Activated CD4-positive, alpha-beta memory T cell treated with anti-CD3 and anti-CD28 coated beads, Interleukin-2, amount 10 ng/mL, durations not matched to agents 7 days and 5 days (primary cell): ENCODE measurements at regions not wholly inside any gene's neighbourhood (a gene's known extent, or its start where the extent isn't known, plus 50 kb on each side); places are given as distances from the start of the nearest gene placed in this dataset.

ENCODE experiments used
- CTCF ChIA-PET: fragments of 350-600 bp; sonication (Branson Sonifier 250); formaldehyde crosslinking; loops from one replicate; lab custom pipeline; 2021; ENCODE audit warnings: antibody characterized with exemption, inconsistent platforms; lab: Charles Lee
- POLR2A ChIA-PET: fragments of 350-600 bp; sonication (Branson Sonifier 250); formaldehyde crosslinking; loops from one replicate; lab custom pipeline; 2021; ENCODE audit warnings: antibody characterized with exemption; lab: Charles Lee
- DNase-seq: peaks from one replicate; pipeline ENCODE4 v3.0.0-alpha.2; 2020
- H3K27ac Mint-ChIP-seq: one replicate; pipeline ENCODE4 v1.8.0; 2021; ENCODE audit warnings: mild to moderate bottlenecking, mixed read lengths
- H3K27me3 Mint-ChIP-seq: one replicate; pipeline ENCODE4 v1.8.0; 2021; ENCODE audit warnings: mixed read lengths
- H3K36me3 Mint-ChIP-seq: one replicate; pipeline ENCODE4 v1.8.0; 2021; ENCODE audit warnings: low read depth, mixed read lengths
- H3K4me1 Mint-ChIP-seq: one replicate; pipeline ENCODE4 v1.8.0; 2021; ENCODE audit warnings: mixed read lengths
- H3K4me3 Mint-ChIP-seq: one replicate; pipeline ENCODE4 v1.8.0; 2021; ENCODE audit warnings: mild to moderate bottlenecking, mixed read lengths
- H3K9me3 Mint-ChIP-seq: one replicate; pipeline ENCODE4 v1.8.0; 2021; ENCODE audit warnings: mixed read lengths

DNA sequence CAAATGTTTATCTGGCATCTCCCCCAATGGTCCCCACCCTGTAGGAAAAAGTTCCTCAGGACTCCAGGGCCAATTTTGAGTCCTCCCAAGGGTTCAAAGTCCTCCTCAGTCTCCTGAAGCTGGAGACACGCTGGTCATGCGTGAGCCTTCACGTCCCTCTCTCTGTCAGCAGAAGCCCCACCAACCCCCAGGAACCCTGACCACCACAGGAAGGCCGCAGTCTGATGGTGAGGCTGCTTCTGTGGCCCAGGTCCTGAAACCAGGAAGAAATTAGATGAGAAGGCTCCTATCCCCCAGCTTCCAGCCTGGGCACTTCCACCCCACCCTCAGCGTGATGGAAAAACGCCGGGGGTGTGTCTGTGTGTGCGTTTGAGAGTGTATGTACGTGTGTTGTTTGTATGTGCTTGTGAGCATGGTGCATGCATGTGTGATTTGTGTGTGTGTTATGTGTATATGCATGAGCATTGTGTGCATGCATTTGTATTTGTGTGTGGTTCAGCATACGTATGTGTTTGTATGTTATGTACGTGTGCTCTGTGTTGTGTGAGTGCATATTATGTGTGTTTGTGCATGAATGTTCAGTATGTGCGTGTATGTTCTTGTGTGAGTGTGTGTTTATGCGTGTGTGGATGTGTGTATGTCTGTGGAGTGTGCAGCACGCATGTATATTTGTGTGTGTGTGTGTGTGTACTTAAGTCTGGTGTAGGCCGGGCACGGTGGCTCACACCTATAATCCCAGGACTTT is 92.5 kb downstream of the SIK1 start:
- H3K27ac Mint-ChIP-seq: no peak overlapping the region
- DNase-seq: no peak
- ChIA-PET POLR2A (no interaction called here), CTCF (no interaction called here)
- no peak overlapping the region for H3K4me3 Mint-ChIP-seq
- peaks cover 5% of the 10 kb centered on the region for H3K4me1 Mint-ChIP-seq
- H3K36me3 Mint-ChIP-seq: peaks cover 12% of the 10 kb centered on the region
- peaks cover 6% of the 10 kb centered on the region for H3K27me3 Mint-ChIP-seq
- H3K9me3 Mint-ChIP-seq: peaks cover 16% of the 10 kb centered on the region

DNA sequence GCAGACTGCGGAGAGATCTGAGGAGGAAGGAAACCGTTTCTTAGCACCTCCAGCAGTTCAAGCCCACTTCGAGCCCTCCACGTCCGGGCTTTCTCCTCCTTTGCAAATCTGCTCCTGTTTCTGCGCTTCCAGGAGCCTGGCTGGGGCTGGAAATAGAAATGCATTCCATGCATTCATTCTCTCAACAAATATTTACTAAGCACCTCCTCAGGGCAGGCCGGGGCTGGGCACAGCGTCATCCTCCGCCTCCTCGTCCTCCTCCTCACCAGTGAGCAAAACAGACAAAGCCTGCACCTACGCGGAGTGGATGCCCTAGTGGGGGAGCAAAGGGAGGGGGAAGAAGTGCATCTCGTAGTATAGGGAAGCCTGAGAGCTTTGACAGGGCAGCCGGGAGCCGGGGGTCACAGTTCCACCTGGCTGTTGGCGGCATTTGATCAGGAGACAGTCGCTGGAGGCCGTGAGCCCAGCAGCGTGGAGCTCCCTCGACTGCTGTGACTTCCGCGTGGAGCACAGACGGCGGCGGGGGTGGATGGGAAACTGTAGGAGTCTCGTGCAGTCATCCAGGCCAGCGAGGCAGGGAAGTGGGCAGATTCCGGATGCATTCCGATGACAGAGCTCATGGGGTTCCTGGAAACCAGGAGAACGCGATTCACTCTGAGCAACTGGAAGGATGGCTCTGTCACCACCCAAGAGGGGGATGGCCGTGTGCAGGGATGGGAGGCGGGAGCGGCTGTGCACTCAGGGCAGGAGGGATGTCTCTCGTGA is 93.5 kb downstream of the SIK1 start:
- Mint-ChIP-seq H3K36me3 (peaks cover 12% of the 10 kb centered on the region), H3K27ac (no peak overlapping the region)

DNA sequence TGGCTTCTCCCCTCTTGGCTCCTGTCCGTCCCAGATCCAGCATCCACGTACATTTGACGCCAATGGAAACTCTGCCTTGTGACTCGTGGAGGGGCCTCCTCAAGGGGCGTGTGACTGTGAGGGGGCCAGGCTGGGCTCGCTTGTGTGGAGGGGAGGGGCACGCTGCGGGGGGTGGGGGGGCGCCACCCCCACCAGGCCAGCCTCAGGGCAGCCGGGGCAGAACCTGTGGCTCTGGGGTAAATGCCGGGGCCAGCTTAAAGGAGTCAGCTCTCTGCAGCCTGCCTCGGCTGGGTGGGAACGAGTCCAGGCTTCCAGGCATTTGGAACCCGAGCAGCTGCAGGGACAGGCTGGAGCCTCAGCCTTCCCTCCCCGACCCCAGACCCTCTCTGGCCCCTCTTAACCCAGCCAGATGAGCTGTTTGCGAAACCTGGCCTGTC is 94.1 kb downstream of the SIK1 start:
- ChIA-PET CTCF (no interaction called here), POLR2A (no interaction called here)
- peaks cover 1% of the 10 kb centered on the region for H3K4me1 Mint-ChIP-seq
- DNase-seq: no peak
- H3K4me3 Mint-ChIP-seq: no peak overlapping the region
- H3K9me3 Mint-ChIP-seq: peaks cover 15% of the 10 kb centered on the region
- peaks cover 6% of the 10 kb centered on the region for H3K27me3 Mint-ChIP-seq
- H3K36me3 Mint-ChIP-seq: peaks cover 10% of the 10 kb centered on the region
- H3K27ac Mint-ChIP-seq: no peak overlapping the region

More for the DNA sequence above, 93.5 kb downstream of the SIK1 start:
- peaks cover 6% of the 10 kb centered on the region for H3K27me3 Mint-ChIP-seq
- peaks cover 3% of the 10 kb centered on the region for H3K4me1 Mint-ChIP-seq
- peaks cover 16% of the 10 kb centered on the region for H3K9me3 Mint-ChIP-seq
- no peak overlapping the region for H3K4me3 Mint-ChIP-seq
- POLR2A ChIA-PET: no interaction called here
- no peak for DNase-seq
- CTCF ChIA-PET: no interaction called here

DNA sequence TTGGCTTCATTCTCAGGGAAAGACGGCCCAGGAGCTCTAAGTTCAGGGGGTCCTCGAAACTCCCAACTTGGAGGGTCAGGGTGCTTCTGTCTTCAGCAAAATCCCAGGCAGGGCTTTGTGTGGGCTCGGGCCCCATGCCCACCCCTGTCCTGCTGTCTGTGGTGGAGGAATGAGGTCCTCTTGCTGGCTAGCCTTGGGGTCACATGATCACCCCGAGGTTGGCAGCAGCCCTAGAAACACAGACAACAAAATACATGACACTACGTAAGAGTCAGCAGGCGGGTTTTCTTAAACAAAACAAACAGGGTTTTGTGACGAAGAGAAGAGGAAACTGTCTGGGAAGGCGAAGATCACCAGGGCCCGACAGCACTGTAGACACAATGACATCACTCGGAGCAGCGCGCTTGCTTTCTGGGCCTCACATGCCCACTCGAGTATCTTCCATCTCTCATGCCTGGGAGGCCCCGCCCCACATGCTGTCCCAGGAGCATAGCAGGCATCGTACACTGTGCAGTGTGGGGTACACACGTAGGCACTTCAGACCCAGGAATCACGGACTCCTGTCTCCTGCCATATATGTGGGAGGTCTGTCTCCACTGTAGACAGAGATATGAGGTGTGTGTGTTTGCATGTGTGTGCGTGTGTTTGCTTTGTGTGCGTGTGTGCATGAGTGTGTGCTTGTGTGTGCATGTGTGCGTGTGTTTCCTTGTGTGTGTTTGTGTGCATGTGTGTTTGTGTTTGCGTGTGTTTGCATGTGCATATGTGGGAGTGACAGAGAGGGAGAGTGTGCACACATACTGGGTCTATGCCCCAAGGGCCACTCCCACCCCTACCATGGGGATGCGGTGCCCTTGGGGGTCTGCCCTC is 94.7 kb downstream of the SIK1 start:
- Mint-ChIP-seq H3K4me3 (no peak overlapping the region), H3K27me3 (peaks cover 6% of the 10 kb centered on the region), H3K4me1 (no peaks in the 10 kb centered on the region), H3K9me3 (peaks cover 10% of the 10 kb centered on the region), H3K36me3 (peaks cover 7% of the 10 kb centered on the region), H3K27ac (no peak overlapping the region)
- ChIA-PET POLR2A (no interaction called here), CTCF (no interaction called here)
- no peak for DNase-seq

DNA sequence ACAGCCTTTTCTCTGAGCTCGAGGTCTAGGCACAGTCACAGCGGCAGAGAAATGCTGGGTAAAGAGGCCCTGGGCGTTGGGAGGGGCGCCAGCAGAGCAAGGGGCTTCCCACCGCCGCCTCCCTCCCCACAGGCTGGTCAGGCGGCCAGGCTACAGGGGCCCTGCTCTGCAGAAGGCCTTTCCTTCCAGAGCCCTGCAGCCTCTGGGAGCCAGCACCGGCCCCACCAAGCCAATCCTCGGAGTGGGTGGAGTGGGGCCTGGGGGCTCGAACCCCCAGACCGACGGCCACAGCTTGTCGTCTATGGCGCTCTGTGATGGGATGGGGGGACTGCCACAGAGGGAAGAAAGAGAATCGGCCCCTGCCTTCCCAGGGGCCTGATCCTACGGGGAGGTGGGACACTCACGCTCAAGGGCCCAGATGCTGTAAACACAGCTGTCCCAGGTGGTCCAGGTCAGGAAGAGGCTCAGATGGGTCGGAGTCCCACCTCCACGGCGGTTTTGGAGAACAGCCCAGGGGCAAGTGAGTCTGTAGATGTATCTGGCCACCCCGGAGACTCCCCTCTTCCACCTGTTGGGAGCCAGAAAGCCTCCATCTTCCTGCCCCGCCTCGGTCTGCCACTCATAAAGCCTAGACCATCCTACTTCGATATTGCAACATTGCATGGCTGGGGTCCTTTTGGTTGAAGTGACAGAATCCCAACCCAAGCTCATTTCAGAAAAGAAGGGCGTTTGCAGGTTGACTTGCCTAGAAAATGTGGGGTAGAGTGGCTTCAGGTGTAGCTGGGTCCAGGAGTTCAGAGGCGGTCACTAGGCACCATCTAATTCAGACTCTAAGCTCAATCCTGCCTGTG is 95.6 kb downstream of the SIK1 start:
- ChIA-PET POLR2A (no interaction called here), CTCF (no interaction called here)
- no peak overlapping the region for H3K4me3 Mint-ChIP-seq
- H3K4me1 Mint-ChIP-seq: peaks cover 1% of the 10 kb centered on the region
- peaks cover 7% of the 10 kb centered on the region for H3K9me3 Mint-ChIP-seq
- H3K27me3 Mint-ChIP-seq: peaks cover 9% of the 10 kb centered on the region
- H3K36me3 Mint-ChIP-seq: peaks cover 3% of the 10 kb centered on the region
- no peak overlapping the region for H3K27ac Mint-ChIP-seq
- DNase-seq: no peak

DNA sequence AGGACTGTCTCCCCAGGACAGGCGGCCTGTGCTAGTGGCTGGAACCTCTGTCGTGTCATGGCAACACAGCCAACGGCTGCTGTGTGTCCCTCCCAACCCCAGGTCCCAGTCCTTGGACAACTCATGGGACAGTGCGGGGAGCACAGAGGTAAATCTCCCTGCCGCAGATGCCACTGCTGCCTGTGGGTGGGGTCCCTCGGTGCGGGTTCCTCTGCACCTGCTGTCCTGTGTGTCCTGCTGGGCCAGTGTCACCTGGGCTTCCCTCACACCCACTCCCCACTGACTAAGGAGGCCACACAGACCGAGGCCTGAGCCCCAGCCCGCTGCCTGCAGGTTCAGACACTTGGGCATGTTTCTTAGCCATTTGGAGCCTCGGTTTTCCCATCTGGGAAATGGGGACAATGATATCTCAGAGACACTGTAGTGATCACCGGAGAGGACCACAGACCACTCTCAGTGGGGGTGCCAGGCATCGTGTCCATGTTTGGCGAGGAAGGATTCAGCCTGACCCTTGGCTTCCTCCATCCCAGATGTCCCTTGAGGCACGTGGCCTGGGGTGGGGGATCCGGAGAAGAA is 96.5 kb downstream of the SIK1 start:
- H3K4me3 Mint-ChIP-seq: no peak overlapping the region
- peaks cover 5% of the 10 kb centered on the region for H3K4me1 Mint-ChIP-seq
- CTCF ChIA-PET: no interaction called here
- no peak for DNase-seq
- POLR2A ChIA-PET: no interaction called here
- H3K9me3 Mint-ChIP-seq: peaks cover 4% of the 10 kb centered on the region
- peaks cover 3% of the 10 kb centered on the region for H3K36me3 Mint-ChIP-seq
- H3K27me3 Mint-ChIP-seq: peaks cover 9% of the 10 kb centered on the region
- H3K27ac Mint-ChIP-seq: no peak overlapping the region

DNA sequence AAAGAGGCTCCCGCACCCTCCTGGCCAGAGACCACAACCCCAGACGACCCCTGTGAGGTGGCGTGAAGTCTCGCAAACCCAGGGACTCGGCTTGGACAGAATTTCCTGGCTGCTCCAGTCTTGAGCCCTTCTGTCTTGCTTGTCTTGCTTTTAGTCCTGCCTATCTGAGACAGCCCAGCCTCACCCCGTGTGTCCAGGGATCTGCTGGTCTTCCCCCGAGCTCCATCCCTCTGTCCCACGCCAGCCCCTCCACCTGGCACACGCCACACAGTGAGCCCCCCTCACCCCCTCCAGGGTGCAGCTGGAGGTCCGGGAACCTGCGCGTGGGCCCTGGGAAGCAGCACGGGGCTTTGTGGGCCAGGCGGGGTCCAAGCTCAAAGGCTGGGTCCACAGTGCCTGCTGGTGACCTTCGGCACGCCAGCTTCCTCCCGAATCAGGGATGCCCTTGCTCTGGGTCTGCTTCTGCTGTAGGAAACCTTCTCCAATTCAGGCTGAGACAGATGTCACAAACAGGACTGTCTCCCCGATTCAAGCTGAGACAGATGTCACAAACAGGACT is 97.1 kb downstream of the SIK1 start:
- H3K4me3 Mint-ChIP-seq: no peak overlapping the region
- no peak for DNase-seq
- CTCF ChIA-PET: no interaction called here

DNA sequence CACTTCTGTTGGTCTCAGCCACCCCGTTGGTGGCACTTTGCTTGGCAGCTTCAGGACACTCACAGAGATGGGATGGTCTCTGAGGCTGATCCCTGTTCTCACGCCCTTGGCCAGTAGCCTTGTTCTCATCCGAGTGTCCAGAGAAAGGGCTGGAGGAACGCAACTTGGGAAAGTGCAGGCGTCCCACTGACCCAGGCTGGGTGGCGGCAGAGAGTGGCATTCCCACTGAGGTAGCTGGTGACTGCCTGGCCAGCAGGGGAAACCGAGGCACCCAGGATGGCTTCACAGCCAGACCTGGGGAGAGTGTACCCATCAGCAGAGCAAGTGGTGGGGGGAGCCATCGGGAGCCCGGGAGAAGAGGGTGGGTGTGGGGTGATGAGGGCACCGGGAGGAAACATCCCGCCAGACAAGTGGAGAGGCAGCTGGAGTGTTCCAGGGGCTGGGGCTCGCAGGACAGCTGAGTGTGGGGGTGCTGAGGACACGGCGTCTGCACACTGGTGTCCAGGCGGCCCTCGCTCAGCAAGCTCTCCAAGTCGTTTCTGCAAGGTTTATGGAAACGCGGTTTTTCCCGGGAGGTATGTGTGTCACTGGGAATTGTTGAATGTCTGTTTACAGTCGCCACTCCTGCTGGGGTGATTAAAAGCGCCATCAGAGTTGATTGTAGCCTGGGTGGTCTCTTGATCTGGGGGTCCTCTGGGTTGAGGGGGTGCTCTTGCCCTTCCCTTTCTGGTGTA is 97.8 kb downstream of the SIK1 start:
- Mint-ChIP-seq H3K27me3 (peaks cover 6% of the 10 kb centered on the region), H3K4me1 (peaks cover 5% of the 10 kb centered on the region), H3K36me3 (no peaks in the 10 kb centered on the region), H3K4me3 (no peak overlapping the region), H3K27ac (no peak overlapping the region), H3K9me3 (no peaks in the 10 kb centered on the region)
- CTCF ChIA-PET: no interaction called here
- POLR2A ChIA-PET: no interaction called here
- DNase-seq: no peak

More for the DNA sequence above, 97.1 kb downstream of the SIK1 start:
- H3K27me3 Mint-ChIP-seq: peaks cover 9% of the 10 kb centered on the region
- no peak overlapping the region for H3K27ac Mint-ChIP-seq
- POLR2A ChIA-PET: no interaction called here
- peaks cover 3% of the 10 kb centered on the region for H3K36me3 Mint-ChIP-seq
- H3K9me3 Mint-ChIP-seq: peaks cover 3% of the 10 kb centered on the region
- H3K4me1 Mint-ChIP-seq: peaks cover 5% of the 10 kb centered on the region

DNA sequence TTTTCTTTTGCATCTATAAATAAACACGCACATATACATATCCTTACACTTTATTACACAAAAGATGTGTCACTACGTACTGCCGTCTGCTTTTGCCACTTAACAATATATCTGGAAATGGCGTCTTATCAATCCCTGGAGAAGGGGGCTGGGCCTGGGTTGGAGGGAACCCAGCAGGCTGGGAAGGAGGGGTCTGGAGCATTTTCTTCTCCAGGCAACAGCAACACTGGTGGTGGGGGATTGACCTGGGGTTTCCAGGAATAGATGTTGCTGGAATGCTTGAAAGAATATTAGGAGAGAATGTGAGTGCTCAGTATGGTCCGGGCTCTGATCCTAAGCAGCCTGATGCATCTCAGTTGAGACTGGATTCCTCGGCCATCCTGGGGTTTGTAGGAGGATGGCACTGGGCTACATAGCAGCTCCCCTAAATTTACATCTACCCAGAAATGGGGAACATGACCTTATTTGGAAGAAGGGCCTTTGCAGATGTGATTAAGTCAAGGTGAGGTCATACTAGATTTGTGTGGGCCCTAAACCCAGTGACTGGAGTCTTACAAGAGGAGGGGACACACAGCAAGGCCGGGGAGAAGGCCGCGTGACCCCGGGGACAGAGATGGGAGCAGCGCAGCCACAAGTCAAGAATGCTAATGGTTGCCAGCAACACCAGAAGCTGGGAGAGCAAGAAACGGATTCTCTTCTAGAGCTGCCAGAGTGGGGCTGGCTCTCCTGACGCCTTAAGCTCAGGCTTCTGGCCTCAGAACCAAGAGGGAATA is 98.6 kb downstream of the SIK1 start:
- Mint-ChIP-seq H3K4me1 (peaks cover 5% of the 10 kb centered on the region), H3K27me3 (peaks cover 6% of the 10 kb centered on the region), H3K9me3 (no peaks in the 10 kb centered on the region), H3K27ac (no peak overlapping the region), H3K4me3 (no peak overlapping the region), H3K36me3 (no peaks in the 10 kb centered on the region)
- no peak for DNase-seq
- ChIA-PET CTCF (no interaction called here), POLR2A (no interaction called here)

DNA sequence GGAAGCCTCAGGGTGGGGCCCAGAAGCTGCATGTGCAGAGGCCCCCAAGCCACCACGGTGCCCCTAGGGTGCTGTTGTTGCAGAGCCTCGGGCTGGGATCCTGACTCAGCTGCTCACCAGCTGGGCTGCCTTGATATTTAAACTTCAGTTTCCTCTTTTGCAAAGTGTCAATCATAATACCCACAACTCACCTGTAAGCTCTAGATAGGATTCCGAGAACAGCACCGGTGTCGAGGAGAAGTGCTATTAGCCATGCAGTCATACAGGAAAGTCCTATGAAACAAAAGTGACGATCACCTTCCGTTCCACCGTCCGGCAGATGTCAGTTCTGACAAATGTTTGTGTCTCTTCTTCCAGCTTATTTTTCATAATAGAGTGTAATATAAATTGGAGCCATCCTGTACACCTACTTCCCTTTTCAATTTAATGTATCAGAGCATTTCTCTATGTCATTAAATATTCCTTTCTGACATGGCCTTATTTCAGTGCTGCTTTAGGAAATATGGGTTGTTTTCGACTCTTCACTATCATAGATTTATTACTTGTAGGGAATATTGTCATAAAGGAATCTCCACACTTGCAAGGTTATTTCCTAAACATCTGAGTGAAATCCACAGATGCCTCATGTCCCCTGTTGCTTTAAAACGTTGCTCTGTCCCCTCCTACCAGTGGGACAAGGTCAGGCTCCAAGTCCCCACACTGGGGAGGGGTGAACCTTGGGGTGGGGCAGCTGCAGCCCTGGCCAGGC is 100.8 kb downstream of the SIK1 start:
- Mint-ChIP-seq H3K36me3 (no peaks in the 10 kb centered on the region), H3K27me3 (peaks cover 3% of the 10 kb centered on the region), H3K4me1 (peaks cover 5% of the 10 kb centered on the region), H3K9me3 (no peaks in the 10 kb centered on the region), H3K27ac (no peak overlapping the region), H3K4me3 (no peak overlapping the region)
- CTCF ChIA-PET: interaction anchor here (0.6 kb wide), 1 partner anchor 732 kb away, joined by 3 read pairs; no protein-coding TSS in a partner anchor
- POLR2A ChIA-PET: no interaction called here
- DNase-seq: no peak
